RWPE2 (cell line): ENCODE measurements at regions not wholly inside any gene's neighbourhood (a gene's known extent, or its start where the extent isn't known, plus 50 kb on each side); places are given as distances from the start of the nearest gene placed in this dataset.
A peak's percentile ranks its signal among the peaks of the same experiment; 100 is the strongest.

Experiments
- ATAC-seq: fragments of 200-7000 bp; cut with Tn5 transposase; 3 replicates; pipeline ENCODE4 v1.9.1; 2021; ENCODE audit warnings: low read depth
- DNase-seq: peaks from one replicate; pipeline ENCODE4 v3.0.0-alpha.2; 2020; ENCODE audit warnings: low spot score
- H3K27ac ChIP-seq: fragments of 450-650 bp; 2 replicates; pipeline ENCODE4 v1.5.1; 2017; ENCODE audit warnings: mild to moderate bottlenecking; ENCODE audit not compliant: poor library complexity, severe bottlenecking
- H3K27me3 ChIP-seq: fragments of 250-450 bp; sonication (Bioruptor Pico); 2 replicates; pipeline ENCODE4 v1.5.1; 2021; ENCODE audit warnings: mild to moderate bottlenecking, moderate library complexity; ENCODE audit not compliant: insufficient read depth, poor library complexity, severe bottlenecking
- H3K36me3 ChIP-seq: fragments of 250-450 bp; sonication (Bioruptor Pico); 2 replicates; pipeline ENCODE4 v1.5.1; 2020; ENCODE audit warnings: low read depth, mild to moderate bottlenecking, moderate library complexity
- H3K4me1 ChIP-seq: fragments of 250-450 bp; sonication (Bioruptor Pico); 2 replicates; pipeline ENCODE4 v1.5.1; 2021; ENCODE audit warnings: mild to moderate bottlenecking, moderate library complexity; ENCODE audit not compliant: insufficient read depth, poor library complexity, severe bottlenecking
- H3K4me3 ChIP-seq: fragments of 250-450 bp; sonication (Bioruptor Pico); 2 replicates; pipeline ENCODE4 v1.5.1; 2021; ENCODE audit warnings: mild to moderate bottlenecking, moderate library complexity; ENCODE audit not compliant: severe bottlenecking
- H3K9me3 ChIP-seq: fragments of 250-450 bp; sonication (Bioruptor Pico); 2 replicates; pipeline ENCODE4 v1.5.1; 2021; ENCODE audit warnings: mild to moderate bottlenecking, moderate library complexity; ENCODE audit not compliant: severe bottlenecking
- CTCF ChIP-seq: fragments of 450-650 bp; IDR thresholded peaks from one replicate; pipeline ENCODE4 v1.5.1; 2017; ENCODE audit warnings: mild to moderate bottlenecking, moderate library complexity; ENCODE audit not compliant: poor library complexity, severe bottlenecking

- H3K27me3 ChIP-seq, result no peaks in the 10 kb centered on the region
- ATAC-seq, result peak; percentile 46; the same call in 1 of the 3 replicates
- no peak for TF ChIP-seq CTCF
Measured at GRCh38 chr10:122768389-122768745, 68.7 kb upstream of the C10orf120 start.

GRCh38 chr10:122767621-122768388 lies 68.2 kb upstream of the C10orf120 start:
- Histone ChIP-seq H3K4me1 (no peaks in the 10 kb centered on the region), H3K36me3 (no peaks in the 10 kb centered on the region), H3K9me3 (no peaks in the 10 kb centered on the region), H3K27me3 (no peaks in the 10 kb centered on the region), H3K27ac (no peak overlapping the region), H3K4me3 (no peak overlapping the region)
- ATAC-seq (no peak), DNase-seq (no peak)
- no peak for TF ChIP-seq CTCF

More at GRCh38 chr10:122768389-122768745, 68.7 kb upstream of the C10orf120 start:
- DNase-seq, result no peak
- no peak overlapping the region for H3K27ac ChIP-seq
- H3K9me3 ChIP-seq, result no peaks in the 10 kb centered on the region
- no peak overlapping the region for H3K4me3 ChIP-seq
- H3K4me1 ChIP-seq, result no peaks in the 10 kb centered on the region
- H3K36me3 ChIP-seq, result no peaks in the 10 kb centered on the region

GRCh38 chr10:122765412-122765811 lies 65.8 kb upstream of the C10orf120 start:
- H3K4me1 ChIP-seq, result no peaks in the 10 kb centered on the region
- no peak overlapping the region for H3K27ac ChIP-seq
- no peak for DNase-seq
- no peak for TF ChIP-seq CTCF
- H3K36me3 ChIP-seq, result no peaks in the 10 kb centered on the region
- no peak for ATAC-seq
- H3K27me3 ChIP-seq, result no peaks in the 10 kb centered on the region
- H3K9me3 ChIP-seq, result no peaks in the 10 kb centered on the region
- no peak overlapping the region for H3K4me3 ChIP-seq

- TF ChIP-seq CTCF, result no peak
- DNase-seq, result no peak
- Histone ChIP-seq H3K27me3 (no peaks in the 10 kb centered on the region), H3K9me3 (peaks cover 4% of the 10 kb centered on the region), H3K4me3 (no peak overlapping the region), H3K27ac (no peak overlapping the region), H3K36me3 (no peaks in the 10 kb centered on the region), H3K4me1 (no peaks in the 10 kb centered on the region)
- no peak for ATAC-seq
Measured at GRCh38 chr10:122756656-122757055, 57.0 kb upstream of the C10orf120 start.
